ENCODE measurements at regions not wholly inside any gene's neighbourhood (a gene's known extent, or its start where the extent isn't known, plus 50 kb on each side); places are given as distances from the start of the nearest gene placed in this dataset.

- Histone ChIP-seq H3K9me2 (no peaks in the 10 kb centered on the region), H3K4me2 (no peak overlapping the region), H3K36me3 (replicated peaks in 1 of 2; ENCODE audit: control insufficient read depth in 1 of 2, insufficient read depth in 2 of 2, low read length in 1 of 2) (no peaks in the 10 kb centered on the region), H3K27me3 (ENCODE audit: insufficient read depth) (no peaks in the 10 kb centered on the region), H3K4me1 (ENCODE audit: control insufficient read depth in 1 of 2, insufficient read depth in 2 of 2, low read depth in 1 of 2, low read length in 1 of 2) (peaks cover 0 to 12% of the 10 kb centered on the region in 2 experiments; a peak in 3 of 4 replicates), H3K9me3 (no peaks in the 10 kb centered on the region), H3K27ac (ENCODE audit: low read depth in 2 of 2, low read length in 1 of 2) (no peak overlapping the region), H2AFZ (ENCODE audit: low read depth) (no peak overlapping the region), H3K4me3 (ENCODE audit: low read depth in 2 of 2, low read length in 1 of 2) (no peak overlapping the region), H4K20me1 (ENCODE audit: insufficient read depth) (no peaks in the 10 kb centered on the region), H3F3A (replicated peaks; ENCODE audit: insufficient read depth) (no peaks in the 10 kb centered on the region), H3K9ac (no peak overlapping the region), H3K79me2 (ENCODE audit: insufficient read depth) (no peaks in the 10 kb centered on the region)
- POLR2A ChIA-PET, result no interaction called here
- no peak for DNase-seq
- TF ChIP-seq NRF1 (IDR thresholded peaks at IDR 0.05; ENCODE audit: low read depth, low read length) (no peak), MAX (IDR thresholded peaks at IDR 0.05; ENCODE audit: low read depth) (no peak), ELF1 (IDR thresholded peaks at IDR 0.05) (no peak), TCF12 (IDR thresholded peaks at IDR 0.05) (no peak), MXI1 (IDR thresholded peaks at IDR 0.05; ENCODE audit: low read depth, low read length) (no peak), ZBTB33 (IDR thresholded peaks at IDR 0.05; ENCODE audit: borderline replicate concordance, low read depth) (no peak), TEAD4 (IDR thresholded peaks at IDR 0.05; ENCODE audit: borderline replicate concordance, insufficient read depth) (no peak)
- 32% methylated on average over 9 of the region's 9 CpGs for WGBS (ENCODE audit: low lambda C conversion rate)
- CTCF ChIA-PET, result interaction anchor here (1.3 kb wide), 1 partner anchor 106 kb away, joined by 3 read pairs; no protein-coding TSS in a partner anchor
Measured at GRCh38 chr2:66322506-66323260, 112.2 kb upstream of the MEIS1 start.

- Histone ChIP-seq H3K36me3 (replicated peaks in 1 of 2; ENCODE audit: control insufficient read depth in 1 of 2, insufficient read depth in 2 of 2, low read length in 1 of 2) (no peaks in the 10 kb centered on the region), H3K9ac (no peak overlapping the region), H3K79me2 (ENCODE audit: insufficient read depth) (no peaks in the 10 kb centered on the region), H3K4me2 (no peak overlapping the region), H4K20me1 (ENCODE audit: insufficient read depth) (no peaks in the 10 kb centered on the region), H3K9me2 (no peaks in the 10 kb centered on the region), H3K4me3 (ENCODE audit: low read depth in 2 of 2, low read length in 1 of 2) (no peak overlapping the region), H3K9me3 (no peaks in the 10 kb centered on the region), H3F3A (replicated peaks; ENCODE audit: insufficient read depth) (no peaks in the 10 kb centered on the region), H3K4me1 (ENCODE audit: control insufficient read depth in 1 of 2, insufficient read depth in 2 of 2, low read depth in 1 of 2, low read length in 1 of 2) (peaks cover 0 to 7% of the 10 kb centered on the region in 2 experiments; a peak in 2 of 4 replicates), H2AFZ (ENCODE audit: low read depth) (no peak overlapping the region), H3K27ac (ENCODE audit: low read depth in 2 of 2, low read length in 1 of 2) (no peak overlapping the region), H3K27me3 (ENCODE audit: insufficient read depth) (no peaks in the 10 kb centered on the region)
- DNase-seq, result no peak
- no peak for TF ChIP-seq TAF1 (IDR thresholded peaks at IDR 0.05; ENCODE audit: borderline replicate concordance, low read depth, low read length)
- no peak for TF ChIP-seq SMC3 (IDR thresholded peaks at IDR 0.05; ENCODE audit: low read depth, low read length)
- no peak for TF ChIP-seq NRF1 (IDR thresholded peaks at IDR 0.05; ENCODE audit: low read depth, low read length)
- no peak for TF ChIP-seq IRF3 (IDR thresholded peaks at IDR 0.05; ENCODE audit: low read depth, low read length)
- TF ChIP-seq FOXJ3 (CRISPR knock-in tag; IDR thresholded peaks at IDR 0.05), result no peak
- no peak for TF ChIP-seq GABPA (IDR thresholded peaks at IDR 0.05; ENCODE audit: low read depth)
- TF ChIP-seq EZH2phosphoT487 (IDR thresholded peaks at IDR 0.05; ENCODE audit: borderline replicate concordance, low read depth), result no peak
- no peak for TF ChIP-seq MAX (IDR thresholded peaks at IDR 0.05; ENCODE audit: low read depth)
- TF ChIP-seq RXRA (IDR thresholded peaks at IDR 0.05; ENCODE audit: borderline replicate concordance, low read depth), result no peak
- no peak for TF ChIP-seq MXI1 (IDR thresholded peaks at IDR 0.05; ENCODE audit: low read depth, low read length)
- TF ChIP-seq RAD21 (IDR thresholded peaks at IDR 0.05; ENCODE audit: low read length), result no peak
- TF ChIP-seq MEF2A (IDR thresholded peaks at IDR 0.05; ENCODE audit: borderline replicate concordance, low read depth), result no peak
- no peak for TF ChIP-seq RCOR1 (IDR thresholded peaks at IDR 0.05; ENCODE audit: low read length)
- no peak for TF ChIP-seq POLR2AphosphoS5 (IDR thresholded peaks at IDR 0.05; ENCODE audit: low read depth, low read length)
- WGBS (ENCODE audit: low lambda C conversion rate), result 34% methylated on average over 3 of the region's 3 CpGs
- POLR2A ChIA-PET, result no interaction called here
- CTCF ChIA-PET, result no interaction called here
Measured at GRCh38 chr2:66318009-66318561, 116.8 kb upstream of the MEIS1 start.
